Vagina (tissue), 2 donors: ENCODE measurements at regions not wholly inside any gene's neighbourhood (a gene's known extent, or its start where the extent isn't known, plus 50 kb on each side); places are given as distances from the start of the nearest gene placed in this dataset.

Experiments used
- POLR2AphosphoS5 ChIP-seq, 2 donors: sonication (generic); formaldehyde crosslinking; IDR thresholded peaks; one replicate each; pipeline ENCODE4 v1.9.0; 2017; ENCODE audit warnings: antibody characterized with exemption in 2 of 2, mild to moderate bottlenecking in 2 of 2, low read depth in 1 of 2; ENCODE audit not compliant: insufficient read depth in 1 of 2
- TF ChIP-seq, protein P1 (sequence below), 3 experiments: fragments of 450-650 bp in 2 of 3; fragments of 200-600 bp in 1 of 3; sonication (generic) in 1 of 3; IDR thresholded peaks; one replicate each; pipeline ENCODE4 v1.5.1; 2017 to 2019; ENCODE audit warnings: antibody characterized with exemption in 3 of 3, mild to moderate bottlenecking in 2 of 3, moderate library complexity in 2 of 3

DNA sequence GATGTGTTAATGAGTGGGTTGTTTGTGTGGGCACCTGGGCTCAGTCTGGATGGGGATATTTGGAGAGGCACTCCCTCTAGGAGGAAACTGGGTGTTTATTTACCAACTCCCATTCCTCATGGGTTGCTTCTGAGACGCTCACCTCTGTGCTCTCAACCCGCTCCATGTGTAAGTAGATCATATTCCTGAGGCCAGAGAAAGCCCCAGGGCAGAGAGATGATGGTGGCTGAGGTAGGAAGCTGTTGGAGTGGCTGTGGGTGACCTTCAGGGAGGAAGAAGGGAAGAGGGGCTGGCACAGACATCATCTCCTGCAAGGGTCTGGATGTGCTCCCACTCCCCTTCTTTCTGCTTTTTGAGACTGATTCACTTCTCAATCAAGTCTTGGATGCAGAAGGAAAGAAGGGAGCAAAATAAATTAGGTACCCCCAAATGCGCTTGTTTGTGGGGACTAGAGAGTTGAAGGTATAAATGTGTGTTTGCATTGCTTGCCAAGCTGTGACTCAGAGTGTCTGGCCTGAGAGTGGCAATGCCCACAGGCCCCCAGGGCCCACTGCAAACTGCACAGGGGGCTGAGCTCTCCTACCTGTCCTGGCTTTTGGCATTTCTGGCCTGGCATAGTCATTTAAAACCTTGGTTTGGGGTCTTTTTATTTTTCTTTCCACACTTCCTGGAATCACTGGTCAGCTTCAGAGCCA is 57.2 kb upstream of the TNP1 start:
- TF ChIP-seq, protein P1, sequence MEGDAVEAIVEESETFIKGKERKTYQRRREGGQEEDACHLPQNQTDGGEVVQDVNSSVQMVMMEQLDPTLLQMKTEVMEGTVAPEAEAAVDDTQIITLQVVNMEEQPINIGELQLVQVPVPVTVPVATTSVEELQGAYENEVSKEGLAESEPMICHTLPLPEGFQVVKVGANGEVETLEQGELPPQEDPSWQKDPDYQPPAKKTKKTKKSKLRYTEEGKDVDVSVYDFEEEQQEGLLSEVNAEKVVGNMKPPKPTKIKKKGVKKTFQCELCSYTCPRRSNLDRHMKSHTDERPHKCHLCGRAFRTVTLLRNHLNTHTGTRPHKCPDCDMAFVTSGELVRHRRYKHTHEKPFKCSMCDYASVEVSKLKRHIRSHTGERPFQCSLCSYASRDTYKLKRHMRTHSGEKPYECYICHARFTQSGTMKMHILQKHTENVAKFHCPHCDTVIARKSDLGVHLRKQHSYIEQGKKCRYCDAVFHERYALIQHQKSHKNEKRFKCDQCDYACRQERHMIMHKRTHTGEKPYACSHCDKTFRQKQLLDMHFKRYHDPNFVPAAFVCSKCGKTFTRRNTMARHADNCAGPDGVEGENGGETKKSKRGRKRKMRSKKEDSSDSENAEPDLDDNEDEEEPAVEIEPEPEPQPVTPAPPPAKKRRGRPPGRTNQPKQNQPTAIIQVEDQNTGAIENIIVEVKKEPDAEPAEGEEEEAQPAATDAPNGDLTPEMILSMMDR (IDR thresholded peaks at IDR 0.05) = no peak
- no peak for TF ChIP-seq POLR2AphosphoS5 (IDR thresholded peaks at IDR 0.05; ENCODE audit: insufficient read depth in 1 of 2, low read depth in 1 of 2)
